ENCODE measurements at regions not wholly inside any gene's neighbourhood (a gene's known extent, or its start where the extent isn't known, plus 50 kb on each side); places are given as distances from the start of the nearest gene placed in this dataset.

DNA sequence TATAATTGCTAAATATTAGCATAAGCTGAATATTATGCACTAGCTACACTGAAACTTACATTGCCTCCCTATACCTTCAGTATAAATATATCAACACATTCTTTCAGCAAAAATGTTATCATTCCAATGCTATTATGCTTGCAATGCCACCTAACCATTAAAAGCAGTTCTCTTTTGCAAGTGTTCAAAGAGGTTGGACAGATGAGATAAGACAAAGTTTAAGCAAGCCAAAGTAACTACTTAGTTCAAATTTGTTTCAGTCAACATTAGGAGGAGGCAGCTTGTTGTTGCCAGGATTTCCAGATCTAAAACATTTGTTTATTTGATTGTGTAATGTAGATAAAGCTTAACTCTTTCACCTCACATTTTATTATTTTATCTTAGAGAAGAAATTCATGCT lies 323.9 kb upstream of the FAM241A start:
- TF ChIP-seq CTCF (IDR thresholded peaks at IDR 0.05) (no peak), EZH2 (IDR thresholded peaks at IDR 0.05; ENCODE audit: borderline replicate concordance, insufficient read depth, low read depth, low read length, poor library complexity, severe bottlenecking) (no peak)

All from B cell (primary cell).